HG02571 (cell line): ENCODE measurements at regions not wholly inside any gene's neighbourhood (a gene's known extent, or its start where the extent isn't known, plus 50 kb on each side); places are given as distances from the start of the nearest gene placed in this dataset.
"Not testable (repeated sequence)": the region's sequence is repeated elsewhere in the genome, so short reads cannot be mapped to it uniquely, and the experiment has no call there.

Source experiments
- ATAC-seq: cut with Tn5 transposase; IDR thresholded peaks from one replicate; pipeline ENCODE4 v1.9.1; 2021; ENCODE audit warnings: mild to moderate bottlenecking, moderate library complexity; ENCODE audit not compliant: unreplicated experiment

- ATAC-seq: no peak
Measured at GRCh38 chr5:159673538-159673937, 242.7 kb upstream of the ADRA1B start.

DNA sequence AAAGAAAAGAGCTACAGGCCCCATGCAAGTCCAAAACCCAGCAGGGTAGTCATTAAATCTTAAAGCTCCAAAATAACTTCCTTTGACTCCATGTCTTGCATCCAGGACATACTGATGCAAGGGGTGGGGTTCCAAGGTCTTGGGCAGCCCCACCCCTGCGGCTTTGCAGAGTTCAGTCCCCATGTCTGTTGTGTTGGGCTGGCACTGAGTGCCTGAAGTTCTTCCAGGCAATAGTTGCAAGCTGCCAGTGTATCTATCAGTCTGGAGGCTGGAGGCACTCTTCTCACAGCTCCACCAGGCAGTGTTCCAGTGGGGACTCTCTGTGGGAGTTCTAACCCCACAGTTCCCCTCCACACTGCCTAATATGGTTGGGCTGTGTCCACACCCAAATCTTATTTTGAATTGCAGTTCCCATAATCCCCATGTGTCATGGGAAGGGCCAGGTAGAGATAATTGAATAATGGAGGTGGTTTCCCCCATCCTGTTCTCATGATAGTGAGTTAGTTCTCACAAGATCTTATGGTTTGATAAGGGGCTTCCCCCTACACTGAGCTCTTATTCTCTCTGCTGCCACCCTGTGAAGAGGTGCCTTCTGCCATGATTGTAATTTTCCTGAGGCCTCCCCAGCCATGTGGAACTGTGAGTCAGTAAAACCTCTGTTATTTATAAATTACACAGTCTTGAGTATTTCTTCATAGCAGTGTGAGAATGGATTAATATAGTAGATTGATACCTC is 237.5 kb upstream of the ADRA1B start:
- ATAC-seq: no peak

GRCh38 chr5:159680095-159680494 is 236.2 kb upstream of the ADRA1B start:
- ATAC-seq: no peak

GRCh38 chr5:159681661-159682060 is 234.6 kb upstream of the ADRA1B start:
- ATAC-seq: no peak

DNA sequence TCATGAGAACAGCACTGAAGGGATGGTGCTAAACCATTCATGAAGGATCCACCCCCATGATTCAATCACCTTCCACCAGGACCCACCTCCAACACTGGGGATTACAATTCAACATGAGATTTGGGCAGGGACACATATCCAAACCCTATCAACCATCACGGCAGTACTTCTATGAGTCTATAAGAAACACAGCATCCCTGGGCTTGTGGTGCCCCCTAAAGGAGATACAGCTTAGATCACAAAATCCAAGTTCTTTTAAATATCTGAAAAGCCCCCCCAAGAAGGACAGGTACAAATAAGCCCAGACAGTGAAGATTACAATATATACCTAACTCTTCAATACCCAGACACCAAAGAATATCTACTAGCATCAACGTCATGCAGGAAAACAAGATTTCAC is 233.7 kb upstream of the ADRA1B start:
- ATAC-seq: no peak

DNA sequence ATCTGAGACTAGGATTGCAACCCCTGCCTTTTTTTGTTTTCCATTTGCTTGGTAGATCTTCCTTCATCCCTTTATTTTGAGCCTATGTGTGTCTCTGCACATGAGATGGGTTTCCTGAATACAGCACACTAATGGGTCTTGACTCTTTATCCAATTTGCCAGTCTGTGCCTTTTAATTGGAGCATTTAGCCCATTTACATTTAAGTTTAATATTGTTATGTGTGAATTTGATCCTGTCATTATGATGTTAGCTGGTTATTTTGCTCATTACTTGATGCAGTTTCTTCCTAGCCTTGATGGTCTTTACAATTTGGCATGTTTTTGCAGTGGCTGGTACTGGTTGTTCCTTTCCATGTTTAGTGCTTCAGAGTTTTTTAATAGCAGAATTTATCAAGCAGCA is 228.4 kb upstream of the ADRA1B start:
- ATAC-seq: not testable (repeated sequence)

GRCh38 chr5:159695741-159696294 is 220.5 kb upstream of the ADRA1B start:
- ATAC-seq: no peak

DNA sequence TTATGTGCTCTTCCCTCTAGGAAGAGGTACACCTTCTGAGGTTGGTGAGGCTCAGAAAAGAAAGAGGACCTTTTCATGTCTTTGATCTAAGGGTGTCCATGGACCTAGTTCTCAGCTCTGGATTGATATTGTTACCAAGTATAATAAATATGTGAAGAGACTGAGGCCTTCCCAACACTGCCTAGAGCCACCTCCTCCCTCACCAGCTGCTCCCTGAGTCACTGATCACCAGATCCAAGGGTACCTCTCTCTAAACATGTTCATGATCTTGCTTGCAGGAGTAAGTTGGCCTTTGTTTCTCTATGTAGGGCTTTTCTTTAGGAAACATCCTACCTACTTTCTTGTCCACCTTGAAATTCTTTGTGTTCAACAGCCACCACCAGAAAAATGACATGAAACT is 218.8 kb upstream of the ADRA1B start:
- no peak for ATAC-seq

GRCh38 chr5:159698322-159698721 is 218.0 kb upstream of the ADRA1B start:
- ATAC-seq: no peak

GRCh38 chr5:159700016-159700415 is 216.3 kb upstream of the ADRA1B start:
- no peak for ATAC-seq

GRCh38 chr5:159702301-159702700 is 214.0 kb upstream of the ADRA1B start:
- no peak for ATAC-seq

GRCh38 chr5:159702826-159703225 is 213.5 kb upstream of the ADRA1B start:
- ATAC-seq: no peak

GRCh38 chr5:159704160-159704559 is 212.1 kb upstream of the ADRA1B start:
- ATAC-seq: no peak

GRCh38 chr5:159705948-159706347 is 210.3 kb upstream of the ADRA1B start:
- ATAC-seq: no peak

DNA sequence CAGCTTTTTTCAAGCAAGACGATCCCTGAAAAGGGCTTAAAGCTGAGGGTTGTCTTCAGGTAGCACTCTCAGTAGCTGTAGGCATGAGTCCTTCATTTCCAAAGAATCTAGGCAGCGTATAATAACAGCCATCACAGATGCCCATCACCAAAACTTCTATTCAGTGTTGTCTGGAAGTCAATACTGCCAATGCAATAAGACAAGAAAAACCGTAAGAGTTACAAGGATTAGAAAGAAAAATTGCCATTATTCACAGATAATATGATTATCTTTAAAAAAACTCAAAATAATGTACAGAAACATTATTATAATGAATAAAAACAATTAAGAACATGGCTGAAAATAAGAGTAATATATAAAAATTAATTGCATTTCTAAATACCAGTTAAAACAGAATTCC is 208.2 kb upstream of the ADRA1B start:
- ATAC-seq: no peak

- ATAC-seq: no peak
Measured at GRCh38 chr5:159712672-159713071, 203.6 kb upstream of the ADRA1B start.

- no peak for ATAC-seq
Measured at GRCh38 chr5:159713254-159713653, 203.0 kb upstream of the ADRA1B start.

DNA sequence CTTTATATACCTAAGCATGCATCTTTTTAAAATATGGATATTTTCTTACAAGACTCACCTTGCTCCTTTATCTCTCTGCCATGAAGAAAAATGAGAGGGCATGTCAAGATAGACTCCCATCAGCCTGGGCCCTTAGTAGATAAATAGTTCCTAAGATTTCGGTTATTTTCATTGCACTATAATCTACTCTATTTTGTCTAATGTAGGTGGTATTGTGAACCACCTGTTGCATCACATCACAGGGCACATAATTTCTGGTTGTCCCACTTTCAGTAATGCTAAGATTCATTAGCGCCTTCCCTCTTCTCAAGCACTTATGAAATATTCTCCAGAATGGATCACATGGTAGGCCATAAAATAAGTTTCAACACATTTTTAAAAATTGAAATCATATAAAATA is 202.5 kb upstream of the ADRA1B start:
- ATAC-seq: no peak

- ATAC-seq: no peak
Measured at GRCh38 chr5:159725475-159725874, 190.8 kb upstream of the ADRA1B start.

GRCh38 chr5:159727167-159727566 is 189.1 kb upstream of the ADRA1B start:
- no peak for ATAC-seq

DNA sequence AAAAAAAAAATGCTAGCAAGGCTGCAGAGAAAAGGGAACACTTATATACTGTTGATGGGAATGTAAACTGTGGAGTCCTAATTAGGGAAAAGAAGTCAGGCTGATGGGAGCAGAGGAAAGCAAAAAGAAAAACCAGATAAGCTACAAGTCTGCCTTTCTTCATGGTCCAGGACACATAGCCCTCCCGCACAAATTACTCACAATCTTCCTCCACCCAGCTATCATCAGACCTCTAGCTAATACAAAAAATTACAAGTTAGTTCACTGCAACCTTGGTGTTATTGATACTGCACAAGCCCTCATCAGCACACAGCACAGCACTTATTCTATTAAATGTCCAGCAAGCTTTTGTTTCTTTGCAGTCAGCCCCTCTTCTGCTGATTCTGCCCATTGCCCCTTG is 186.0 kb upstream of the ADRA1B start:
- ATAC-seq: no peak

- ATAC-seq: no peak
Measured at GRCh38 chr5:159732220-159732619, 184.1 kb upstream of the ADRA1B start.

DNA sequence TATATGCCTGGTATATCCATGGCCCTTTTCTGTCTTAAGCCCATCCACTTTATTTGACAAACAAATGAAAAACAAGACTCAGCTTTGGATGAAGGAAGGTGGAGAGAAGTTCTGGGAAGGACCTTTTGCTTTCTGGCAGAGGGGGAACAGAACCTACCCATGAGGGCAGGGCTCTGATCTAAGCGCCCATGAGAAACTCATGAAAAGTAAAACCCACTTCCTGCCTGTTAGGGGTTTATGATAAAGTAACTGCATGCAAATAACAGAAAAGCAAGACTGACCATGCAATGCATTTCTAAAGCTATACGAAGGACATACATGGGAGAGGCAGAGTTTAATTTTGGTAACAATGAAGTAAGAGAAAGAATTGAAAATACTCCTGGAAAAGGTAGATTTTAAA is 181.9 kb upstream of the ADRA1B start:
- ATAC-seq: no peak
